Tibial nerve (tissue), 4 donors: ENCODE measurements at regions not wholly inside any gene's neighbourhood (a gene's known extent, or its start where the extent isn't known, plus 50 kb on each side); places are given as distances from the start of the nearest gene placed in this dataset.

ENCODE experiments used
- CTCF ChIP-seq, 5 experiments: fragments of 200-600 bp in 3 of 5; fragments of 450-650 bp in 2 of 5; sonication (generic) in 3 of 5; IDR thresholded peaks; one replicate each; pipeline ENCODE4 v1.5.1; 2016 to 2019; ENCODE audit warnings: antibody characterized with exemption in 5 of 5, mild to moderate bottlenecking in 3 of 5, moderate library complexity in 2 of 5
- EP300 ChIP-seq, 2 donors: sonication (generic); formaldehyde crosslinking; IDR thresholded peaks; one replicate each; pipeline ENCODE4 v1.6.1; 2017; ENCODE audit warnings: antibody characterized with exemption in 2 of 2, mild to moderate bottlenecking in 1 of 2

- TF ChIP-seq CTCF (IDR thresholded peaks at IDR 0.05) (no peak), EP300 (IDR thresholded peaks at IDR 0.05) (no peak)
Observed at GRCh38 chr1:220997791-220998190, 118.5 kb downstream of the HLX start.
